ENCODE measurements at regions not wholly inside any gene's neighbourhood (a gene's known extent, or its start where the extent isn't known, plus 50 kb on each side); places are given as distances from the start of the nearest gene placed in this dataset.
A peak's percentile ranks its signal among the peaks of the same experiment; 100 is the strongest.

GRCh38 chr21:18498431-18498830 is 94.8 kb upstream of the TMPRSS15 start:
- DNase-seq: no peak
- no peaks in the 10 kb centered on the region for H3K9me3 ChIP-seq
- no peak overlapping the region for H3K27ac ChIP-seq
- no peak overlapping the region for H3K4me3 ChIP-seq
- WGBS, 2 donors: 82 to 83% methylated on average over 1 of the region's 1 CpG
- intact Hi-C loops (cut with DNase I; ENCODE audit: low total_unique reads): no loop called here
- no peak for TF ChIP-seq CTCF (IDR thresholded peaks at IDR 0.05)
- no peak for TF ChIP-seq POLR2A (IDR thresholded peaks at IDR 0.05)
- no peaks in the 10 kb centered on the region for H3K4me1 ChIP-seq
- H3K36me3 ChIP-seq (ENCODE audit: low read depth, missing control alignments): no peaks in the 10 kb centered on the region
- no peaks in the 10 kb centered on the region for H3K27me3 ChIP-seq

- intact Hi-C loops (cut with DNase I; ENCODE audit: low total_unique reads): no loop called here
- TF ChIP-seq POLR2A (IDR thresholded peaks at IDR 0.05) (no peak), CTCF (IDR thresholded peaks at IDR 0.05) (peak; percentile 18 to 60 (median 39))
- DNase-seq: peak; percentile 83
- 30 to 34% methylated on average over 4 of the region's 4 CpGs for WGBS, 2 donors
- Histone ChIP-seq H3K36me3 (ENCODE audit: low read depth, missing control alignments) (no peaks in the 10 kb centered on the region), H3K9me3 (no peaks in the 10 kb centered on the region), H3K27ac (no peak overlapping the region), H3K27me3 (no peaks in the 10 kb centered on the region), H3K4me3 (no peak overlapping the region), H3K4me1 (no peaks in the 10 kb centered on the region)
Observed at GRCh38 chr21:18499761-18500376, 96.3 kb upstream of the TMPRSS15 start.

DNA sequence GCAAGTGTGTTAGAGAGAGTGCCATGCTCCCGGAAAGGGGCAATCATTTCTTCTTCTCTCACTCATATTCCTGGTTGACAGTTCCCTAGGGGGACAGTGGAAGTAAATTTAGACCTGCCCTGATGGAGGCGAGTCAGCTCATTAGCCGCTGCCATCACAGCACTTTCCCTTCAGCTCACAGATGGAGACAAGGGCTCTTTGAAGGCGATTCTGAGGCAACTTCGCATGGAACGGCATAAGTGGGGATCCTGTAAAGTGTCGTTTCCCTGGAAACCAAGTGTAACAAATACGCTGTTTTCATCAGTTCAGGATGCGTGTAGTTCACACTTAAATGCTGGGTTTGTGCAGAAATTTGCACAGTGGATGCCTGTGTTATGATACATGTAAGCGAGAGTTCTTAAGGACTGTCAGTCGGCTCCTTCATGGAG is 114.5 kb upstream of the TMPRSS15 start:
- Histone ChIP-seq H3K36me3 (ENCODE audit: low read depth, missing control alignments) (no peaks in the 10 kb centered on the region), H3K4me1 (no peaks in the 10 kb centered on the region), H3K27ac (no peak overlapping the region), H3K9me3 (no peaks in the 10 kb centered on the region), H3K4me3 (no peak overlapping the region), H3K27me3 (no peaks in the 10 kb centered on the region)
- no peak for TF ChIP-seq CTCF (IDR thresholded peaks at IDR 0.05)
- TF ChIP-seq POLR2A (IDR thresholded peaks at IDR 0.05): no peak
- no peak for DNase-seq
- 80 to 85% methylated on average over 11 of the region's 11 CpGs for WGBS, 2 donors
- intact Hi-C loops (cut with DNase I; ENCODE audit: low total_unique reads): no loop called here

DNA sequence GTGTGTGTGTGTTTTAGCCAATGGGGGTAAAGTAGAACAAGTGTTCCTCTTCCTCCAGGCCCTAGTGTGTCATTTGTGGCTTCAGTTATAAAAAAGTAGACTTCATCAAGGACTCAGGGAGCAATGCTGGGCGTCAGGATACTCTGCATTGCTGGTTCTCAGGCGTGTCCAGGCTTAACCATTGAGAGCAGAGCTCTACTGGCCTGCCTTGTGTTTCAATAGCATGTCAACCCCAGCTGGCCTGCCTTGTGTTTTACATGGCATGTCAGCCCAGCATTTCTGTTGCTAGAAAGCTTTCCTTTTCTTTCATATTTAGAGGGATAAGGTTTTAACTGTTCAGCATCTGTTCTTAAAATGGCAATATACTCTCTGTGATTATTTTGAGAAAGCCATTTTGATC is 117.6 kb upstream of the TMPRSS15 start:
- WGBS, 2 donors: 53 to 63% methylated on average over 2 of the region's 2 CpGs
- Histone ChIP-seq H3K4me1 (no peaks in the 10 kb centered on the region), H3K36me3 (ENCODE audit: low read depth, missing control alignments) (no peaks in the 10 kb centered on the region), H3K9me3 (no peaks in the 10 kb centered on the region), H3K4me3 (no peak overlapping the region), H3K27me3 (no peaks in the 10 kb centered on the region), H3K27ac (no peak overlapping the region)
- intact Hi-C loops (cut with DNase I; ENCODE audit: low total_unique reads): no loop called here
- TF ChIP-seq POLR2A (IDR thresholded peaks at IDR 0.05) (no peak), CTCF (IDR thresholded peaks at IDR 0.05) (no peak)
- DNase-seq: no peak
